ENCODE measurements at regions not wholly inside any gene's neighbourhood (a gene's known extent, or its start where the extent isn't known, plus 50 kb on each side); places are given as distances from the start of the nearest gene placed in this dataset.

GRCh38 chr3:178236555-178237277, 299.5 kb upstream of the KCNMB2 start:
- DNase-seq, result peak in 2 of 3 donors; percentile 23 to 41

GRCh38 chr3:178238179-178238578, 298.1 kb upstream of the KCNMB2 start:
- no peak for DNase-seq

GRCh38 chr3:178244733-178245709, 291.2 kb upstream of the KCNMB2 start:
- DNase-seq, result no peak

GRCh38 chr3:178246004-178246403, 290.2 kb upstream of the KCNMB2 start:
- DNase-seq, result no peak

GRCh38 chr3:178255315-178255714, 280.9 kb upstream of the KCNMB2 start:
- peak in 1 of 3 donors; percentile 37 for DNase-seq

- DNase-seq, result no peak
These were observed 278.7 kb upstream of the KCNMB2 start for GRCh38 chr3:178257491-178257890.

- DNase-seq, result no peak
These were observed 278.1 kb upstream of the KCNMB2 start for GRCh38 chr3:178258121-178258520.

GRCh38 chr3:178259703-178260102, 276.5 kb upstream of the KCNMB2 start:
- DNase-seq, result no peak

- peak in 1 of 3 donors; percentile 45 for DNase-seq
These were observed 275.2 kb upstream of the KCNMB2 start for GRCh38 chr3:178260887-178261565.

GRCh38 chr3:178263236-178263916, 272.9 kb upstream of the KCNMB2 start:
- no peak for DNase-seq

GRCh38 chr3:178267158-178267844, 268.9 kb upstream of the KCNMB2 start:
- DNase-seq, result no peak

GRCh38 chr3:178270838-178271237, 265.4 kb upstream of the KCNMB2 start:
- DNase-seq, result no peak

- DNase-seq, result no peak
These were observed 264.4 kb upstream of the KCNMB2 start for GRCh38 chr3:178271740-178272387.

- no peak for DNase-seq
These were observed 263.4 kb upstream of the KCNMB2 start for GRCh38 chr3:178272841-178273240.

GRCh38 chr3:178274711-178275110, 261.5 kb upstream of the KCNMB2 start:
- DNase-seq, result no peak

- no peak for DNase-seq
These were observed 260.9 kb upstream of the KCNMB2 start for GRCh38 chr3:178275311-178275710.

- DNase-seq, result no peak
These were observed 260.4 kb upstream of the KCNMB2 start for GRCh38 chr3:178275793-178276192.

- DNase-seq, result no peak
These were observed 258.6 kb upstream of the KCNMB2 start for GRCh38 chr3:178277605-178278004.

GRCh38 chr3:178283561-178283960, 252.7 kb upstream of the KCNMB2 start:
- no peak for DNase-seq

GRCh38 chr3:178284181-178284580, 252.1 kb upstream of the KCNMB2 start:
- no peak for DNase-seq

- DNase-seq, result no peak
These were observed 248.2 kb upstream of the KCNMB2 start for GRCh38 chr3:178288074-178288473.
